Brain microvascular endothelial cell (primary cell): ENCODE measurements at regions not wholly inside any gene's neighbourhood (a gene's known extent, or its start where the extent isn't known, plus 50 kb on each side); places are given as distances from the start of the nearest gene placed in this dataset.

Experiments used
- DNase-seq: peaks from one replicate; pipeline ENCODE4 v3.0.0-alpha.2; 2020
- H3K27ac ChIP-seq: fragments of 250-450 bp; sonication (Bioruptor Pico); 2 replicates; pipeline ENCODE4 v1.5.1; 2020; ENCODE audit warnings: mild to moderate bottlenecking, moderate library complexity
- H3K27me3 ChIP-seq: fragments of 250-450 bp; sonication (Bioruptor Pico); replicated peaks from 2 replicates; pipeline ENCODE4 v1.5.1; 2020; ENCODE audit warnings: mild to moderate bottlenecking
- H3K36me3 ChIP-seq: fragments of 250-450 bp; sonication (Bioruptor Pico); replicated peaks from 2 replicates; pipeline ENCODE4 v1.5.1; 2020; ENCODE audit warnings: mild to moderate bottlenecking
- H3K4me3 ChIP-seq: 2 replicates; pipeline ENCODE4 v1.5.1; 2011; ENCODE audit warnings: low read depth, mild to moderate bottlenecking, control low read depth, low read length, moderate library complexity
- in situ Hi-C: cut with HindIII; loops from 2 replicates; pipeline ENCODE4 v1.10.0; 2017; ENCODE audit warnings: low sequenced_read_pairs, low pct_ligation_motif_present
- TF ChIP-seq, protein P1 (sequence below): IDR thresholded peaks from 2 replicates; pipeline ENCODE4 v1.5.1; 2011; ENCODE audit warnings: low read depth, mild to moderate bottlenecking, moderate library complexity, low read length, control low read depth, inconsistent platforms; ENCODE audit errors: missing control alignments

DNA sequence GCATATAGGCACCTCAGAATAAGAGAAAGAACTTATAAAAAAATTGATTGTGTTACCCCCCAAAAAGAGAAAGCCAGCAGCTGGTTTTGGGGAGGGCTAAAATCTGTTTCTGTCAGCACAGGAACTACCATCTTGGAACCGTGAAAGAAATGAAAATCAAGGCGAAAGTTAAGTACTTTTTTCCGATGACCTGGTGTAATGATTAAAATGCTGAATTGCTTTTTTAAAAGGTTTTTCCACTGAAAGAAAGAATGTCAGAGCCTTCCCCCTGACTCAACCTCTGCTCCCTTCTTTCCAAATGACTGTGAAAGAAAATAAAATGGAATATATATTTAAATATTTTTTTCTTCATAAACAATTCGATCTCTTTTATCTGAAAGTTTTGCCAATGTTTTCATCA lies 570.5 kb upstream of the CFAP20DC start:
- TF ChIP-seq, protein P1, sequence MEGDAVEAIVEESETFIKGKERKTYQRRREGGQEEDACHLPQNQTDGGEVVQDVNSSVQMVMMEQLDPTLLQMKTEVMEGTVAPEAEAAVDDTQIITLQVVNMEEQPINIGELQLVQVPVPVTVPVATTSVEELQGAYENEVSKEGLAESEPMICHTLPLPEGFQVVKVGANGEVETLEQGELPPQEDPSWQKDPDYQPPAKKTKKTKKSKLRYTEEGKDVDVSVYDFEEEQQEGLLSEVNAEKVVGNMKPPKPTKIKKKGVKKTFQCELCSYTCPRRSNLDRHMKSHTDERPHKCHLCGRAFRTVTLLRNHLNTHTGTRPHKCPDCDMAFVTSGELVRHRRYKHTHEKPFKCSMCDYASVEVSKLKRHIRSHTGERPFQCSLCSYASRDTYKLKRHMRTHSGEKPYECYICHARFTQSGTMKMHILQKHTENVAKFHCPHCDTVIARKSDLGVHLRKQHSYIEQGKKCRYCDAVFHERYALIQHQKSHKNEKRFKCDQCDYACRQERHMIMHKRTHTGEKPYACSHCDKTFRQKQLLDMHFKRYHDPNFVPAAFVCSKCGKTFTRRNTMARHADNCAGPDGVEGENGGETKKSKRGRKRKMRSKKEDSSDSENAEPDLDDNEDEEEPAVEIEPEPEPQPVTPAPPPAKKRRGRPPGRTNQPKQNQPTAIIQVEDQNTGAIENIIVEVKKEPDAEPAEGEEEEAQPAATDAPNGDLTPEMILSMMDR: no peak
- Histone ChIP-seq H3K27me3 (no peaks in the 10 kb centered on the region), H3K27ac (no peak overlapping the region), H3K36me3 (no peaks in the 10 kb centered on the region), H3K4me3 (no peak overlapping the region)
- in situ Hi-C loops: no loop called here
- no peak for DNase-seq

GRCh38 chr3:59612444-59612715 lies 562.6 kb upstream of the CFAP20DC start:
- Histone ChIP-seq H3K27me3 (no peaks in the 10 kb centered on the region), H3K4me3 (no peak overlapping the region), H3K36me3 (no peaks in the 10 kb centered on the region), H3K27ac (no peak overlapping the region)
- DNase-seq: no peak
- TF ChIP-seq, protein P1: no peak
- in situ Hi-C loops: no loop called here

GRCh38 chr3:59611649-59612443 lies 562.0 kb upstream of the CFAP20DC start:
- H3K27me3 ChIP-seq: no peaks in the 10 kb centered on the region
- no peaks in the 10 kb centered on the region for H3K36me3 ChIP-seq
- H3K4me3 ChIP-seq: no peak overlapping the region
- in situ Hi-C loops: no loop called here
- H3K27ac ChIP-seq: no peak overlapping the region
- TF ChIP-seq, protein P1: no peak
- no peak for DNase-seq

DNA sequence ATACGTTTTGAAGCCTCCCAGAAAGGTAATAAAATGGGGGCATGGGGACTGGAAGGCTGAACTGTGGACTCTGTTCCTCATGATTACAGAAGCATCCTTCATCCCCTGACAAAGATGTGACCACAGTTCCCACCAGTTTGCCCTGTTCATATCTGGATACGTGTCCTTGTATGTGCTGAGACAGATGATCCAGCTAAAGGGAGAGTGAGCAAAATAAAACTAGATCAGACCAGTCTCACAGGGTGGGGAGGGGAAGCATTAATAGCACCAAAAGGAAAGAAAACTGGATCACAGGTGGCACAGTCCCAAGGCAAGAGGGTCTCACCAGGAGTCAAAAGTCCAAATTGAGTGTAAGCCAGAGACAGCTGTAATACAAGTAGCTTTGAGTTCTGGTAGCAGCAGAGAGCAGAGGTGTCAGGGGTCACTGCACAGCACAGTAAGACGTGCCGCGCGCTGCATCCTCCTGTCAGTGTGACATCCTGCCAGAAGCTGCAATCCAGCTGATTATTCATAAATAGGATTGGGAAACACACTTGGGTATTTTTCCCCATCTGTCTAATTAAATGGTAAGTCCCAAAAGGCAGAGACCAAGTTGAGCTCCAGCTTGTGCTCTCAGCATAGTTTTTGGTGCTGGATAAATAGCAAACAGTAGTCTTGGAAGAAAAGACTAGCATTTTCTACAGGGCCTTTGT lies 560.0 kb upstream of the CFAP20DC start:
- in situ Hi-C loops: no loop called here
- no peak overlapping the region for H3K4me3 ChIP-seq
- H3K36me3 ChIP-seq: no peaks in the 10 kb centered on the region
- DNase-seq: no peak
- TF ChIP-seq, protein P1: no peak
- no peak overlapping the region for H3K27ac ChIP-seq
- no peaks in the 10 kb centered on the region for H3K27me3 ChIP-seq

DNA sequence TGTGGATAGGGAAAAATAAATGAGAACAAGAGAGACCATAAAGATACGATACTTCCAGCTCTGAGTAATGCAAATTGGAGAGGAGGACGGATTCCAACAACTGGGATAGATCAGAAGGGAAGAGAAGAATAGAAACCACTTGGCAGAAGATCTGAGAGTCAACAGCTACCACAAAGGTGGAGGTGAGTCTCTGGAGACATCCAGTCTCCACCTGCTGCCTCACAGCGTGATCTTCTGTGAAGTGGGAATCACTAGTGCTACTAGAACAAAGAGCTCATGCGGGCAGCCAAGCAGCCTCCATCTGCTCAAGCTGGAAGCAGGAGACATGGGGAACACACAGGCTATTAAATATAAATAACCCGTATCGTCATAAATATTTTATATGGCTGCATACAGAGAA lies 558.5 kb upstream of the CFAP20DC start:
- TF ChIP-seq, protein P1: no peak
- Histone ChIP-seq H3K4me3 (no peak overlapping the region), H3K27me3 (no peaks in the 10 kb centered on the region), H3K36me3 (no peaks in the 10 kb centered on the region), H3K27ac (no peak overlapping the region)
- no peak for DNase-seq
- in situ Hi-C loops: no loop called here
